Keratinocyte (primary cell): ENCODE measurements at regions not wholly inside any gene's neighbourhood (a gene's known extent, or its start where the extent isn't known, plus 50 kb on each side); places are given as distances from the start of the nearest gene placed in this dataset.

ENCODE experiments used
- DNase-seq: peaks from one replicate; pipeline ENCODE4 v3.0.0-alpha.2; 2011; ENCODE audit warnings: low read depth, missing footprints, low spot score
- FAIRE-seq: peaks from 2 replicates; lab custom pipeline; 2011; peaks lifted over from hg19 to GRCh38; lab: Jason Lieb, UNC
- H2AFZ ChIP-seq: 2 replicates; pipeline ENCODE4 v1.6.0; 2012; ENCODE audit warnings: low read length, control low read depth, inconsistent platforms; ENCODE audit not compliant: control insufficient read depth
- H3K27ac ChIP-seq: 2 replicates; pipeline ENCODE4 v1.5.1; 2011; ENCODE audit warnings: low read length; ENCODE audit not compliant: control insufficient read depth, insufficient read depth
- H3K27me3 ChIP-seq: 3 replicates; pipeline ENCODE4 v1.6.0; 2011; ENCODE audit warnings: low read length; ENCODE audit not compliant: control insufficient read depth, insufficient read depth; ENCODE audit errors: extremely low read depth
- H3K36me3 ChIP-seq, 2 experiments: 2 replicates in 1 of 2; 3 replicates in 1 of 2; pipeline ENCODE4 v1.5.1; 2011; ENCODE audit warnings: low read length in 2 of 2, mild to moderate bottlenecking in 1 of 2; ENCODE audit not compliant: control insufficient read depth in 2 of 2, insufficient read depth in 2 of 2; ENCODE audit errors: extremely low read depth in 1 of 2
- H3K4me1 ChIP-seq: 3 replicates; pipeline ENCODE4 v1.5.1; 2011; ENCODE audit warnings: low read length; ENCODE audit not compliant: control insufficient read depth, insufficient read depth; ENCODE audit errors: extremely low read depth
- H3K4me2 ChIP-seq: 3 replicates; pipeline ENCODE4 v1.6.0; 2011; ENCODE audit warnings: low read depth, low read length; ENCODE audit not compliant: control insufficient read depth, insufficient read depth; ENCODE audit errors: extremely low read depth
- H3K4me3 ChIP-seq, 3 experiments: fragments of 200-600 bp in 1 of 3; sonication (generic) in 1 of 3; 2 replicates in 2 of 3; 3 replicates in 1 of 3; pipeline ENCODE4 v1.5.1; 2011 to 2016; ENCODE audit warnings: low read length in 3 of 3, mild to moderate bottlenecking in 3 of 3, control low read depth in 2 of 3, inconsistent platforms in 1 of 3, low read depth in 1 of 3, mixed read lengths in 1 of 3, mixed run types in 1 of 3, moderate library complexity in 1 of 3; ENCODE audit not compliant: control insufficient read depth in 2 of 3, insufficient read depth in 2 of 3; ENCODE audit errors: extremely low read depth in 1 of 3
- H3K79me2 ChIP-seq: 2 replicates; pipeline ENCODE4 v1.6.0; 2012; ENCODE audit warnings: low read length; ENCODE audit not compliant: control insufficient read depth, insufficient read depth
- H3K9ac ChIP-seq: 3 replicates; pipeline ENCODE4 v1.6.0; 2011; ENCODE audit warnings: low read length; ENCODE audit not compliant: control insufficient read depth, insufficient read depth; ENCODE audit errors: extremely low read depth
- H3K9me1 ChIP-seq: 3 replicates; pipeline ENCODE4 v1.6.0; 2011; ENCODE audit warnings: low read length; ENCODE audit not compliant: control insufficient read depth, insufficient read depth; ENCODE audit errors: extremely low read depth
- H3K9me3 ChIP-seq: 2 replicates; pipeline ENCODE4 v1.5.1; 2012; ENCODE audit warnings: low read depth, low read length; ENCODE audit not compliant: control insufficient read depth
- H4K20me1 ChIP-seq: 3 replicates; pipeline ENCODE4 v1.6.0; 2011; ENCODE audit warnings: low read length; ENCODE audit not compliant: control insufficient read depth, insufficient read depth; ENCODE audit errors: extremely low read depth
- CTCF ChIP-seq, 3 experiments: IDR thresholded peaks in 1 of 3; conservative IDR thresholded peaks in 1 of 3; optimal IDR thresholded peaks in 1 of 3; 2 replicates in 2 of 3; 3 replicates in 1 of 3; pipeline versions ENCODE3 to v1.5.1; 2011; ENCODE audit warnings: low read length in 3 of 3, mild to moderate bottlenecking in 3 of 3, moderate library complexity in 2 of 3, control low read depth in 1 of 3, inconsistent platforms in 1 of 3; ENCODE audit not compliant: insufficient read depth in 2 of 3; ENCODE audit errors: extremely low read depth in 1 of 3
- EZH2 ChIP-seq: IDR thresholded peaks from one replicate; pipeline ENCODE4 v1.6.1; 2012; ENCODE audit warnings: inconsistent platforms, mild to moderate bottlenecking, low read length, moderate library complexity
- dilution Hi-C: fragments of 300-500 bp; cut with MboI; formaldehyde crosslinking; loops from one replicate; pipeline ENCODE4 v1.7.0; 2020; ENCODE audit warnings: low sequenced_read_pairs; ENCODE audit not compliant: extremely low pct_ligation_motif_present

DNA sequence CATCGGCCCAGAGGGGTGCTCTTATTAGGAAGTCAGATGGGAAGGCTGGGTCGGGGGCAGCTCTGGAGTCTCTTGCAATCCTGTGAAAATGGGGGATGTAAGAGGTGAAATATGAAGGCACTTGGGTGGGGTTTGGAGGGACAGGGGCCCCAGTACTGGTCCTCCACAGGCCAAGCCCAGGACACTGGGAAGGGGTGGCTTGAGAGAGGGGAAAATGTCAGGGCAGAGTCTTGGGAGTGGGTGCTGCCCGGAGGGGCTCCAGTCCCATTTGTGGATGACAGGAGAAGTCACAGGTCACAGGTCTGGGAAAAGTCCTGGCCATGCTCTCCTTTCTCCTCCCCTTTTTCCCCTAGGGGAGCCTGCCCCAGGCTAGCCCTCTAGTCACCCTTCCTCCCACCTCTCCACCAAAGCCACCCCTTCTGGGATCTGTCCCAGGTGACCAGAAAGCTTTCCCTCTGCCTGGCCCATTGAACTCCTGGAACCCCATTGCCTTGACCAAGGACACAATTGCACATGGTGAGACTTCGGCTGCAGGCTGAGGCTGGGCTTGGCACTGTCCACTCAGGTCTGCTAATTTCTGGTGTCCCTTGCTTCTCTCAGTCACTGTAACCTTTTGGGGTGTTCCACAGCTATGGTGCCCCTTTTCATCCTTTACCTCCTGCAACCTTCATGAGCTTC lies 1465.0 kb downstream of the TBC1D22A start:
- Histone ChIP-seq H3K4me2 (no peak overlapping the region), H4K20me1 (no peaks in the 10 kb centered on the region), H3K36me3 (no peaks in the 10 kb centered on the region), H3K9me1 (no peaks in the 10 kb centered on the region), H2AFZ (no peak overlapping the region), H3K79me2 (no peaks in the 10 kb centered on the region), H3K9ac (no peak overlapping the region), H3K4me3 (no peak overlapping the region), H3K27ac (no peak overlapping the region), H3K27me3 (no peaks in the 10 kb centered on the region), H3K9me3 (peaks cover 11% of the 10 kb centered on the region), H3K4me1 (no peaks in the 10 kb centered on the region)
- no peak for DNase-seq
- no peak for TF ChIP-seq EZH2
- no peak for TF ChIP-seq CTCF (optimal IDR thresholded peaks at IDR 0.05 in 1 of 3, IDR thresholded peaks at IDR 0.05 in 1 of 3, conservative IDR thresholded peaks at IDR 0.05 in 1 of 3; ENCODE audit: extremely low read depth in 1 of 3, insufficient read depth in 2 of 3, low read length in 3 of 3)
- FAIRE-seq = no peak
- dilution Hi-C loops = no loop called here

DNA sequence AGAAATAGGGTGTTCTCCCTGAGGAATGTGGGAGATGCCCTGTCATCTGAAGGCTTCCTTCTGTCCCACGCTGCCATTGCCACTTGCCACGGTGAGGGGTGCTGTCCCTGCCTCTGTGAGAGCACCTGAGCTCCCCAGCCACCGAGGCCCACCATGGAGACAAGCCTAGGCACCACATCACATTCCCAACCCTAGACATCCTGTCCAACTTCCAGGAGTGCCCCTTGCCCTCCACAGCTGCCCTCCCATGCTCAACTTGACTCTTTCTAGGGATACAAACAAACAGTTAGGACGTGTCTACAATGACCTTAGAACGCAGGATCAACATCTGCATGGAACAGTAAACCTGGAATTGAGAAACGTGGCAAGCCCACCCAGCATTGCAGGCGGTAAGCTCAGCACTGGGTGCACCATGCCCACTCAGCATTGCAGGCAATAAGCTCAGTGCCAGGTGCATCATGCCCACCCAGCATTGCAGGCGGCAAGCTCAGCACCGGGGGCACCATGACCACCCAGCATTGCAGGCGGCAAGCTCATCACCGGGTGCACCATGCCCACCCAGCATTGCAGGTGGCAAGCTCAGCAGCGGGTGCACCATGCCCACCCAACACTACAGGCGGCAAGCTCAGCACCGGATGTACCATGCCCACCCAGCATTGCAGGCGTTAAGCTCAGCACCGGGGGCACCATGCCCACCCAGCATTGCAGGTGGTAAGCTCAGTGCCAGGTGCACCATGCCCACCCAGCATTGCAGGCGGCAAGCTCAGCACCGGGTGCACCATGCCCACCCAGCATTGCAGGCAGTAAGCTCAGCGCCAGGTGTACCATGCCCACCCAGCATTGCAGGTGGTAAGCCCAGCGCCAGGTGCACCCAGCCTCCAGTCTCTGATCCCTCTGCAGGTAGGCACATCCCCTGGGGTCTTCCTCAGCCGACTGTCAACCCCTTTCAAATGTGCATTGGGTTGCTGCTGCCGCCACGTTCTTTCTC lies 1463.9 kb downstream of the TBC1D22A start:
- H3K9me1 ChIP-seq = no peaks in the 10 kb centered on the region
- DNase-seq (no peak), FAIRE-seq (no peak)
- H2AFZ ChIP-seq = no peak overlapping the region
- no peaks in the 10 kb centered on the region for H4K20me1 ChIP-seq
- no peak overlapping the region for H3K27ac ChIP-seq
- H3K4me3 ChIP-seq = no peak overlapping the region
- H3K79me2 ChIP-seq = no peaks in the 10 kb centered on the region
- H3K27me3 ChIP-seq = no peaks in the 10 kb centered on the region
- TF ChIP-seq EZH2 (no peak), CTCF (optimal IDR thresholded peaks at IDR 0.05 in 1 of 3, IDR thresholded peaks at IDR 0.05 in 1 of 3, conservative IDR thresholded peaks at IDR 0.05 in 1 of 3; ENCODE audit: extremely low read depth in 1 of 3, insufficient read depth in 2 of 3, low read length in 3 of 3) (no peak)
- H3K36me3 ChIP-seq = no peaks in the 10 kb centered on the region
- dilution Hi-C loops = no loop called here
- H3K9ac ChIP-seq = no peak overlapping the region
- no peaks in the 10 kb centered on the region for H3K4me1 ChIP-seq
- H3K9me3 ChIP-seq = peaks cover 11% of the 10 kb centered on the region
- H3K4me2 ChIP-seq = no peak overlapping the region
